HG03439 (cell line): ENCODE measurements at regions not wholly inside any gene's neighbourhood (a gene's known extent, or its start where the extent isn't known, plus 50 kb on each side); places are given as distances from the start of the nearest gene placed in this dataset.
"Not testable (repeated sequence)": the region's sequence is repeated elsewhere in the genome, so short reads cannot be mapped to it uniquely, and the experiment has no call there.

ENCODE experiments used
- ATAC-seq: cut with Tn5 transposase; IDR thresholded peaks from one replicate; pipeline ENCODE4 v1.9.1; 2021; ENCODE audit warnings: mild to moderate bottlenecking, moderate library complexity; ENCODE audit not compliant: unreplicated experiment

DNA sequence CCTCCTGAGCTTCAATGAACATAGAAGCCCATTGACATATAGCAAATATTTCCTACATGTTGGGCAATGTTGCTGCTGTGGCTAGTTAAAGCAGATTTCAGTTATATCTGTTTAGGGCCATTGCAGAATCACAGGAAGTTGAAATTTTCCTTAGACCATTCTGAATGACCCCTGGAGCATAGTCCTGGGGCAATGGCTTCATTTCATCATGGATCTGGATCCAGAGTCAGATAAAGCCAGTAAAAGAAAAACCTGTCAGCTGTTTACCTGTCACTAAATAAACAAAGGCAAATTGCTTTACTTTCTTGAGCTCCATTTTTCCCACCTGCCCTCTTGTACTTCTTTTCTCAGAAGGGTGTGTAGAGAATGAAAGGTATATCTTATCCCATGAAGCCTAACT, 494.0 kb upstream of the MAP3K7 start:
- no peak for ATAC-seq

GRCh38 chr6:91079969-91080368, 493.1 kb upstream of the MAP3K7 start:
- no peak for ATAC-seq

DNA sequence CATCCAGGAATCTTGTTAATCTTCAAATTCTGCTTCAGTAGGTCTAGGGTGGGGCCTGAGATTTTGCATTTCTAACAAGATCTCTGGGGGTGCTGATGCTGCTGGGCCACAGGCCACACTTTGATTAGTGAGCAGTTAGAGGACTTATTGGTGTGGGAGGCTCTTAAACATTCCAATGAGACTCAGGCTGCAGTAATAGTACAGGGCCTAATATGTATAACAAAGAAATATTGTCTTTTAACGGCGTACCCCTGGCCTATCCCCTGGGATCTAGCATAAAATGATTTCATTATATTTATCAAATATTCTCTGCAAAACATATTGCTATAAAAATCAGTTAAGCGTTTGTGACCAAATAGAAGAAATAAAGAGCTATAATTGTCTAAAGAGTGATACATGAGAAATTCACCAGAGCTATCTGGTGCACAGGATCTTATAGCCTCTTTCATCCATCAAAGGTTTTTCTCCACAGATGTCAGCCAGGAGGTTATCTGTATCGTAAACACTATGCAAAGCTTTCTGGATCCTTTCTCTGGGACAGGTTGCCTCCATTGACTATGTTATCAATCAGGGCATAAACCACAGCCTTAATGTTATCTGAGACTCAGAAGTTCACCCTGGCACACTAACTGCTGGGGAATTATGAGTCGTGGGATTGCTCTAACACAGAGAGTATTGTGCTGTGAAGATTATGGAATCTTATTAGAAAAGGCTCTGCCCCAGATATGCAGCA, 488.5 kb upstream of the MAP3K7 start:
- no peak for ATAC-seq

DNA sequence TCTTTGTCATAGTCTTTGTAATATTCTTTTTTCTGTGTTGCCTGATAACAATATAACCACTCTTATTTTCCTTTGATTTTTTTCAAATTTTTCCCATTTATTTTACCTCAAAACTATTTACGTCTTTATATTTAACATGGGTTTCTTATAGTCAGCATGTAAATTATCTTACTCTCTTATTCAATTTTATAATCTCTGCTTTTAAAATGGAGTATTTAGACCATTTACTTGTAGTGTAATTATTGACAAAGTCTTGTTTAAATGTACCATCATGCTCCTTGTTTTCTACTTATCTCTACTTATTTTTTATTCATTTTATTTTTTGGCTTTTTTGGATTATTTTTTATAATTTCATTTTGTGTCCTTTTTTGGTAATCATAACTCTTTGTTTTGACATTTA, 476.5 kb upstream of the MAP3K7 start:
- no peak for ATAC-seq

DNA sequence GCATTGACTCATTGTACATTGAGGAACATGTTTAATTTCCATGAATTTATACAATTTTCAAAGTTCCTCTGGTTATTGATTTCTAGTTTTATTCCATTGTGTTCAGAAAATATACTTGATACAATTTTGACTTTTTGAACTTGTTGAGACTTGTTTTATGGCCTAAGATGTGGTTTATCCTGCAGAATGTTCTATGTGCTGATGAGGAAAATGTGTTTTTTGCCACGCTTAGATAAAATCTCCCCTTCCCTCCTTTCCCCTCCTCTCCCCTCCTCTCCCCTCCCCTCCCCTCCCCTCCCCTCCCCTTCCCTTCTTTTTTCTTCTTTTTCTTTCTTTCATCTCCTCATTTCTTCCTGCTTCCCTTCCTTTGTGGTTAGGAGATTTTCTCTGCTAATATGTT, 470.8 kb upstream of the MAP3K7 start:
- no peak for ATAC-seq

DNA sequence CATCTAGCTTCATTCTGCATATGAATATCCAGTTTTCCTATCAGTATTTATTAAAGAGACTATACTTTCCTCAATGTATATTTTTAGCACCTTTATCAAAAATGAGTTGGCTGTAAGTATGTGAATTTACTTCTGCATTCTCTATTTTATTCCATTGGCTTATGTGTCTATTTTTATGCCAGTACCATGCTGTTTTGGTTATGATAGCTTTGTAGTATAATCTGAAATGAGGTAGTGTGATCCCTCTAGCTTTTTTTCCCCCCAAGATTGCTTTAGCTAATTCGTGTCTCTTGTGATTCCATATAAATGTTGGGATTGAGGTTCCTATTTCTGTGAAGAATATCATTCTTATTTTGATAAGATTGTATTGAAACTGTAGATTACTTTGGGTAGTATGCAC, 469.1 kb upstream of the MAP3K7 start:
- ATAC-seq: no peak

DNA sequence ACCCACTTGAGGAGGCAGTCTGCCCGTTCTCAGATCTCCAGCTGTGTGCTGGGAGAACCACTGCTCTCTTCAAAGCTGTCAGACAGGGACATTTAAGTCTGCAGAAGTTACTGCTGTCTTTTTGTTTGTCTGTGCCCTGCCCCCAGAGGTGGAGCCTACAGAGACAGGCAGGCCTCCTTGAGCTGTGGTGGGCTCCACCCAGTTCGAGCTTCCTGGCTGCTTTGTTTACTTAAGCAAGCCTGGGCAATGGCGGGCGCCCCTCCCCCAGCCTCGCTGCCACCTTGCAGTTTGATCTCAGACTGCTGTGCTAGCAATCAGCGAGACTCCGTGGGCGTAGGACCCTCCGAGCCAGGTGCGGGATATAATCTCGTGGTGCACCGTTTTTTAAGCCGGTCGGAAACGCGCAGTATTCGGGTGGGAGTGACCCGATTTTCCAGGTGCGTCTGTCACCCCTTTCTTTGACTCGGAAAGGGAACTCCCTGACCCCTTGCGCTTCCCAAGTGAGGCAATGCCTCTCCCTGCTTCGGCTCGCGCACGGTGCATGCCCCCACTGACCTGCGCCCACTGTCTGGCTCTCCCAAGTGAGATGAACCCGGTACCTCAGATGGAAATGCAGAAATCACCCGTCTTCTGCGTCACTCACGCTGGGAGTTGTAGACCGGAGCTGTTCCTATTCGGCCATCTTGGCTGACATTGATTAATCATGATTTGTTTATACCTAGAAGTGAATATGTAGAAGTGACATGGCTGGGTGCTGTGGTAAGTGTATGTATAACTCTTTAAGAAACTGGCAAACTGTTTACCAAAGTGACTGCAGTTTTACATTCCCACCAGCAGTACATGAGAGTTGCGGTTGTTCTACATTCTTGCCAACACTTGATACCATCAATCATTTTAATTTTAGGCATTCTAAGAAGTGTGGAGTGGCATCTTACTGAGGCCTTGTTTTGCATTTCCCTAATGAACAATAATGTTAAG, 465.9 kb upstream of the MAP3K7 start:
- not testable (repeated sequence) for ATAC-seq

DNA sequence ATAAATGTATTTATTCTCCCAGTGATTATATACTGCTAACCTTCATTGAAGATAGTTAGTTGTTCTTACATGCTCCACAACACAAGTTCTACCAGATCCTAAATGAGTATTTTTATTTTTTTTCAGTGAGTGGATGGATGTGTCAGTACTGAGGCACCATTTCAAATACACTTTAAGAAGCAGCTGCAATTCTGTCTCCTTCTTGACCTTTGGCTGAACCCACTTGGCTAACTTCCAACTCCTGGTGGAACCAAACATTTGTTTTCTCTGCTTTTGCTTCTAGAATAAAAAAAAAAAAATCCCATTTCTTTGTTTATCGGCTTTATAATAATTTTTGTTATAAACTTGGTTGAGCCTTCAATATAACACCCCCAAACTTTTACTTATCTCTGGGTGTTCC, 458.3 kb upstream of the MAP3K7 start:
- no peak for ATAC-seq

- ATAC-seq: no peak
Observed at GRCh38 chr6:91043751-91044150, 456.9 kb upstream of the MAP3K7 start.

GRCh38 chr6:91042656-91043055, 455.8 kb upstream of the MAP3K7 start:
- no peak for ATAC-seq

GRCh38 chr6:91033964-91034363, 447.1 kb upstream of the MAP3K7 start:
- no peak for ATAC-seq

DNA sequence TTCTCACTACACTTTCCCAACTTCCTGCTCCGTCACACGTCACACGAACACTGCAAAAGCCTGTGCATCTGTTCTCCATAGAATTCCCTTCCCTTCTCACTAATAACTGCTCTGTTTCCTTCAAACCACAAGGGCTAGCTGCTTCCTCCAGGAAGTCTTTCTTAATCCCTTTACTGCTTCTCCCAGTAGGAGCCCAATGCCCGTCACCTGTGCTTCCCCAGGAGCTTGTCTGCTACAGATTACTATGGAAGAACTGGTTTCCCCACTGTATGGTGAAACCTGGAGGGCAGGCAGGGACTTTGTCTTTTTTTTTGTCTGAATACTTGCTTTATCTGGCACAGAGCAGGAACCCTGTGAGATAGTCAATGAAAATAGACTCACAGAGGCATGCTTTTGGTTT, 444.7 kb upstream of the MAP3K7 start:
- ATAC-seq: no peak

DNA sequence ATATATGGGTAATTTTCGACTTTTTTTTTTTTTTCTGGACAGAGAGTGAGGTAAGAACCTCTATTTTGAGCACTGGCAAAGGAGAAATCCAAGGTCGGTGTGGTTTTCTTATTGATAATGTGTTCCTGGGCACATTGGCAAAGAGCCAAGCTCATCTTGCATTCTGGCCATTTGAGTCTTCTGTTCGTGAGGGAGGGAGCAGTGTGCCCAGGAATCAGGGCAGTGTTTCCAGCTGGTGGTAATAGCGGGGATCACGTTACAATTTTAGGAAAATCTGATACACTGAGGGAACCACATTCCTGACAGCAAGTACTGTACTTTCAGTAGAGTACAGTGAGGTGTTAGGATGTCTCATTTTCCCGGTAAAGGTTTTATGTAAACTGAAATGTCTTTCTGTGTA, 442.3 kb upstream of the MAP3K7 start:
- ATAC-seq: no peak

DNA sequence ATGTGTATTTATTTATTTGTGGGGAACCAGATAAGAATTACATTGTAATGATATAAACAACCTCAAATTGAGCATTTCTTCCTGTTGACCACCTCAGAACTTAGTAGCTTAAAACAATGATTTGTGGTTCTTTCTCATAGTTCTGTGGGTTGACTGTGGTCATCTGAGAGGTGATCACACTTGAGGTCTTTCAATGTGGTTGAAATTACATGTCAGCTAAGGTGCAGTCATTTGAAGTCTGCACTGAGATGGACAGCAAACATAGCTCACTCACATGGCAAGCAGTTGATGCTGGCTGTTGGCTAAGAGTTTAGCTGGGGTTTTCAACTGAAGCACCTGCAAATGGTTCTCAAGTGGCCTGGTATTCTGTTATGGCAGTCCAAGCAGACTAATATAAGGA, 436.7 kb upstream of the MAP3K7 start:
- ATAC-seq: no peak

GRCh38 chr6:91020744-91021143, 433.9 kb upstream of the MAP3K7 start:
- ATAC-seq: no peak

DNA sequence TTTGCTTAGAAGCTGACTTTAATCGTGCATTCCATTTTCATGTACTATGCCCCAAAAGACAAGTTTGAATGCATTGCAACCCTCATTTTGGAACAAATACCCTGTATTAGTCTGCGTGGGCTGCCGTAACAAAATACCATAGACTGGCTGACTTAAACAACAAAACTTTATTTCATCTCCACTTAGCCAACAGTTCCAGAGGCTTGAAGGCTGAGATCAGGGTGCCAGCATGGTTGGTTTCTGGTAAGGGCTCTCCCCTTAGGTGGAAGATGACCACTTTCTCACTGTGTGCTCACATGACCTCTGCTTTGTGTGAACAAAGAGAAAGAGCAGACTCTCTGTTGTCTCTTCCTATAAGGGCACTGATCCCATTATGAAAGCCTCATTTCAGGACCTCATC, 431.7 kb upstream of the MAP3K7 start:
- no peak for ATAC-seq

DNA sequence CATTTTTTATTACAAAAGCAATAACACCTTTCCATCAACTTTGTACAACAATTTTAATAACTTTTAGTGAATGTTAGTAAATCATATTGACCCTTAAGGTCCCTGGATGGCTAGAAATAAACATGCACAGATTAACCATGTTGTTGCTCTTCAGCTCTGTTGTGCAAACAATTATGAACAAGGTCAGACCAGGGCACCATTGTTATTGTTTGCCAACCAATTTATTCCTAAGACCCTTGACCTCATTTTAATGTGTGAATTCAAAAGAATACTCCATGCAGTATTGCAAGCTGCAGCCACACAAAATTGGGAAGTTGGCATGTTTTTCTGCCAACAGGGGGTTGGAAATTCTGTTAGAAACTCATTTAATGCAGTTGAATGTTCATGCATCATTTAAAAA, 426.6 kb upstream of the MAP3K7 start:
- no peak for ATAC-seq

DNA sequence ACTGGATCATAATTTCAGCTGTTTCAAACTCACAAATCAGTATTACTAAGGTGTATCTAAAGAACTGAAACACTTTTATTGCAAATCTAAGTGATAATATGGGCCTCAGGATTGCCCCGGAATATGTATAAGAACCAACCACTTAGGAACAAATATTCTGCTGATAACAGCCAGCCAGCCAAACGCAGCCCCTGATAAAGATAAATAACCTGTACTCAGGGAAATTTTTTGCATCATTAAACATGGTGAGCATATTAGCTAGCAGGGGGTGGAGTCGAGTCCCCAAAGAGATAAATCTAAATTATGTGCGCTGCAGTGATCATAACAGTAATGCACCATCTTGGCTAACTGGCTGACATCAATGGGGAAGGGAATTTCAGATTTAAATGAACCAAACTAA, 410.2 kb upstream of the MAP3K7 start:
- no peak for ATAC-seq

DNA sequence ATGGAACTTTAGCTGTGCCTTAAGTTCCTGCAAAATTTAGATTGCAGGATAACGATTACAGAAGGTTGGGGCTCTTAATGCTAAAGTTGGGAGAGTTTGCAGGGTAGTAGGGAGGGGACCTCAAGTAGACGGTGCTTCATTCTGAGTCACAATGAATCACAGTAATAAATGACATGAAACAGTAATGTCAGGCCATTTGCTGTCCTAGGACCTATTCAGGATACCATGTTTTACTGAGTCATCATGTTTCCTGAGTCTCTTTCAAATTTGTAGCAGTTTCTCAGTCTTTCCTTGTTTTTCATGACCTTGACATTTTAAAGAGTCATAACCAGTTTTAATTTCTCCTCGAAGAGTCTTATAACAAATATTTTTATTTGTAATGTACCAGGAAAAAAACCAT, 406.9 kb upstream of the MAP3K7 start:
- ATAC-seq: no peak

- no peak for ATAC-seq
Observed at GRCh38 chr6:90989763-90990162, 402.9 kb upstream of the MAP3K7 start.

- ATAC-seq: no peak
Observed at GRCh38 chr6:90984066-90984465, 397.2 kb upstream of the MAP3K7 start.

DNA sequence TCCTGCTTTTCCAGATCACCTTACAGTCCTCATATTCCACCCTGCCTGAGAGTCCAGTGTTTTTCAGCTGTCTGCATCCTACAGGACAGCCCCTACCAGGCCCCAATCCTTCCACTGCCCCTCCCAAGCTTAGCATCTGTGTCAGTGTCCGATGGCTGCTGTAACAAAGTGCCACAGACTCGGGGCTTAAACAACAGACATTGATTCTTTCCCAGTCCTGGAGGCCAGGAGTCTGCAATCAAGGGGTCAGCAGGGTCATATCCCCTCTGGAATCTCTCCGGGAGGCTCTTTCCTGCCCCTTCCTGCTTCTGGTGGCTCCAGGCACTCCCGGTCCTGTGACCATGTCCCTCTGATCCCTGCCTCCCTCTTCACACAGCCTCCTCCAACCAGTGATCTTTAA, 396.6 kb upstream of the MAP3K7 start:
- ATAC-seq: no peak
